HG03066 (cell line): ENCODE measurements at regions not wholly inside any gene's neighbourhood (a gene's known extent, or its start where the extent isn't known, plus 50 kb on each side); places are given as distances from the start of the nearest gene placed in this dataset.
"Not testable (repeated sequence)": the region's sequence is repeated elsewhere in the genome, so short reads cannot be mapped to it uniquely, and the experiment has no call there.

Experiments
- ATAC-seq: cut with Tn5 transposase; IDR thresholded peaks from one replicate; pipeline ENCODE4 v1.9.1; 2021; ENCODE audit warnings: low read depth; ENCODE audit not compliant: unreplicated experiment

DNA sequence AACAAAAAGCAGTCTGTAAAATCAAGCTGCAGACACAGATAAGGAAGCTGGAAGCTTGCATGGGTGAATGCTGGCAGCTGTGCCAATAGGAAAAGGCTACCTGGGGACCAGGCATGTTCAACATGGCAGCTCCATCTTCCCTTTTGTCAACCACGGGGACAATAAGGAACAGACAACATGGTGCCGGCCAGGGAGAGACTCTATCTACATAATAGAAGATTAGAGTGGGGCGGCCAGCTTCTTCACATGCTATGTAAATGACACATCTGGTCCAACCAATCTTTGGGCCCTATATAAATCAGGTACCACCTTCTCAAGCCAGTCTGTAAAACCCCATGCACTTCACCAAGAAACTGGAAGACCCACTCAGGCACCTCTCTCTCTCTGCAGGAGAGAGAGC is 157.6 kb downstream of the SUDS3 start:
- no peak for ATAC-seq

DNA sequence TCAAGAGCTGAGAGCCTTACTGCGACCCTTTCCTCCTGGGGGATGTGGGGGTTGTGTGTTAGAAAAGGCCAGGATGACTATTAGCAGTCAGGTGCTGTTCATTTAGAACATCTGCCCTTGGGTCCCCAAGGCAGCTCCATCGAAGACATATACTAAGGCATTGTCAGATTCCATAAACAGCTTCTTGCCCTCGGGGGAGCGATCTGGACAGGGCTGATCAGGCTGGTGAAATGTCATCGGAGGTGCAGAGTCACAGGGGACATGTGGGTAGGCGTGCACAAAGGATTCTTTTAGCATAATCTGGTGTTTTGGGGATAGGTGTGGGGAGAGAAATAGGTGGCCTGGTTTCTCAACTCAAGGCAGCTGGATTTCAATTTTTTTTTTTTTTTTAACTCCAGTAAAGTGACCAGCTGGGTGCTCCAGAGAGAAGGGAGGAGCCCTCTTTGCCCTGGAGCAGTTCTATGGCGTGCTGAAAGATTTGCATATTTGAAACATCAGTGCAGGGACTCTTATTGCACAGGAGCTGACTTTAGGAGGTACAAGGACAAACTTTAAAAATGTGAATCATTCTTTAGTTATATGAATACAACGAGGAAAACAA is 160.1 kb downstream of the SUDS3 start:
- ATAC-seq = no peak

DNA sequence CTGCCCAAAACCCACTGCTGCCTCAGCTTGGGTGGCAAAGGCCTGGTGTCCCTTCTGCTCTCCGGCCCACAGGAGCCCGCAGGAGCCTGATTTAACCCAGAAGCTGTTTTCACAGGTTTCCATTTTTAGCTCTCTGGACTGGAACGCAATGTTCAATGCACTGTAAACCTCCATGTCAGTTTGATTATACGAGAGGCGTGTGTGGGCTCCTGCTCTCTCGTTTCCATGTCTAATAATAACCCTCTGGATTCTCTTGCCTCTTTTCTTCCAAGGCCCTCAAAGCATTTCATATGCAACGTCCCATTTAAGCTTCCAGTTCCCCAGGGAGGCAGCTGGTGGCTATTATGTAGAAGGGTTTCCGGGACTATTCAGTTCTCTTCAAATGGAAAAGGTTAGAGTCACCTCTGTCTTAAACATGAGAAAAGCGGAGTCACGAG is 161.1 kb downstream of the SUDS3 start:
- ATAC-seq = no peak

DNA sequence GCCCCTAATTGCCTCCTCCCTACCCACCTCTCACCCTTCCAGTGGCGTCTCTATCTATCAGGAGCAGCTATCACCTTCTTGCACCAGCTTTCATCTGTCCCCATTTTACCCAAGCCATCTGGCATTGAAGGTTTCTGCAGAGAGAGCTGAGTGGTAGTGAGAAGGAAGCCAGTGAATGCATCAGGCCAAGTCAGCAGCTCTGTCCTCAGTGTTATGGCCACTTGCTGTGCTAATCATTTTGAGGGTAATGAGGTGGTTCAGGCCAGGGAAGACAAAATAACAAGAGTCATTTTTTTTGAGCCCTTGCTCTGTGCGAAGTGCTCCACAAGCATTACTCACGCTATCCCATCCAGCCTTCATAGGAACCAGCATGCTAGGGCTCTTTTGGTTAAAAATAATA is 164.7 kb downstream of the SUDS3 start:
- no peak for ATAC-seq

DNA sequence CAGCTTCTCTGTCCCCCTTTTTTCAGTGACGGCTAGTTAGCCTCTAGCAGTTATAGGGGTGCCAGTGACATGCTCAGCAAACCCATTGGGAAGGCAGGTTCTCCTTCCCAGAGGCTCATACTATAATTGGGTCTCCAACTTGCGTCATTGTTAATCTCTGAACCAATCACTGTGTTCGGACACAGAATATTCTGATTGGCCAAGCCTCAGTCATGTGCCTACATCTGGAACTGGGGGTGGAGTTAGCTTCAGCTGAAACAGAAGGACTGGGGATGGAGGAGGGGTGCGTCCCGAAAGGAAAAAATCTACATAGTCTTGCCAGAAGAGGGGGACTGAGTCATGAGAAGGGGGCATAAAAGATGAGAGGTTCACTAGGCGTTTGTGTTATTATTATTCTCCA is 165.6 kb downstream of the SUDS3 start:
- ATAC-seq = no peak

DNA sequence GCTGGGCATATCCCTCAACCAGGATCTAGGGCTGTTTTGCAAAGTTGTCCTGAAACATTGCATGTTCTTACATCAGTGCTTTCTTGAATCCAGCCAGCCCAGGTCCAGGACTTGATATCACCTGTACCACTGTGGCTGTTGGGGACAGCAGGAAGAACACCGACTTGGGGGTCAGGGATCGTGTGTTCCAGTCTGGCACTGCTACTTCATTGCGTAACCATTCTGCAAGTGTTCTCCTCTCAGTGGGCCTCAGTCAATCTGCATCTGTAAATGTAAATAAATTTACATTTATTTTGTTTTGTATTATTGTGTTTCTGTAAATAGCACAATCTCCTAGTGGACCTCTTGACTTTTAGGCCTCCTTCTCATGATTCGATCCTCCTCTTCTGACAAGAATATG is 167.3 kb downstream of the SUDS3 start:
- no peak for ATAC-seq

DNA sequence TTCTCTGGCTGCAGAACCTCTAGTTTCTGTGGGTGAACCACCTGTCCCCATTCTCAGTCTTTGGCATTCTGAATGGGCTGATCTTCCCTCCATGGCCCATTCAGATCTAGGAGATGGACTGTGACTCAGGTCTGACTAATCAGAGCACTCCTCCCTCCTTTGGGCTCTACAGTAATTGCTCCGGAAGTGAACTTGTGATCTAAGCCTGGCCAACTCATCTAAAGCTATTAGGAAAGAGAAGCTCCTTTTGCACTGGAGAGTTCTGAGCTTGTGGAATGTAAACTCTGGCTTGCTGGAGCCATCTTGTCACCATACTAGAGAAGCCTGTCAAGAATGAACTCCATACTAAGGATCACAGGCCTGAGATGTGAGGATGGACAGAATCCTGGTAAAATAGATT is 168.2 kb downstream of the SUDS3 start:
- no peak for ATAC-seq

DNA sequence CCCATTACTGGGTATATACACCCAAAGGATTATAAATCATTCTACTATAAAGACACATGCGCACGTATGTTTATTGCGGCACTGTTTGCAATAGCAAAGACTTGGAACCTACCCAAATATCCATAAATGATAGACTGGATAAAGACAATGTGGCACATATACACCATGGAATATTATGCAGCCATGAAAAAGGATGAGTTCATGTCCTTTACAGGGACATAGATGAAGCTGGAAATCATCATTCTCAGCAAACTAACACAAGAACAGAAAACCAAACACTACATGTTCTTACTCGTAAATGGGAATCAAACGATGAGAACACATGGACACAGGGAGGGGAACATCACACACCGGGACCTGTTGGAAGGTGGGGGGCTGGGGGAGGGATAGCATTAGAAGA is 171.3 kb downstream of the SUDS3 start:
- not testable (repeated sequence) for ATAC-seq

DNA sequence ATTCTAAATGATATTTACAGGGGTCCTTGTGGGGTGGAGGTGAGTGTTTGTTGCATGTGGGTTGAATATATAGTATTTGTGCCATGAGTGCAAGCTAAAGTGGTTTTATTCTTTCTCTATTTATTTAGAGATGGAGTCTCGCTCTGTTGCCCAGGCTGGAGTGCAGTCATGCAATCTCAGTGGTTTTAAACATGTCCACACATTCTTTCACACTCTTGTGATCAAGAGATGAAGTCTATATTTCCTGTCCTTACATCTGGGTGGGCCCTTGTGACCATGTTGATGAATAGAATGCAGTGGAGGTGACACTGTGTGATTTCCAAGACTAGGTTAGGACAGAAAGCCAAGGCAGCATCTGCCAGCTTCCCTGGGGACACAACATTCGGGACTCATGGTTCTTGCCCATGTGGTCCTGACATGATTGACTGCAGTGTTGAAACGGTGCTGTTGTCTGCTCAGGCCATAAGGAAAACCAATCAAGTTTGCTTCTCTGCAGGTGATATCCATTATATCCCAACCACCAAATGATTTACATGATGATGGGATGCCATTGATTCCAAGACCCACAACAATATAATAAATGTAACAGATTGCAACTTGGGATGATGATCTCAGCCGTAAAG is 172.6 kb downstream of the SUDS3 start:
- no peak for ATAC-seq

DNA sequence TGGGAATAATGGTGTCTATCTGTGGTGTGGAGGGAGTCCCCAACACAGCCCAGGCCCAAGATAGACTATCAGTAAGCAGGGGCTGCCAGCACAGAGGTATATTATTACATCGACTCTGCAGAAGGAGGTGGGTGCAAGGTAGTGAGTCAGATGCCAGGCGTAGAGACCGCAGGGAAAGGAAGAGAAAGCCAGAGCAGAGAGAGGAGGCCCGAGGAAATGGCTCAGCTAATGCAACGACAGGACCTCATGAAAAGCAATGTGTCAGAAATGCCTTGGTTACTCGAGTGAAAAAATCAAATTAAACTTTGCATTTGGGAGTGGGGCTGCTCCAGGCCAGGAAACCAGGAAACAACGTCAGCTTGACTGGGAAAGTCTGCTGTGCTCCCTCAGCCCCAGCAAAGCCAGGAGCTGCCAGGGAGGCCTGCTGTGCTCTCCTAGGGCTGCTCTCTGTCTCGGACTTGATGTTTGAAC is 173.2 kb downstream of the SUDS3 start:
- no peak for ATAC-seq

DNA sequence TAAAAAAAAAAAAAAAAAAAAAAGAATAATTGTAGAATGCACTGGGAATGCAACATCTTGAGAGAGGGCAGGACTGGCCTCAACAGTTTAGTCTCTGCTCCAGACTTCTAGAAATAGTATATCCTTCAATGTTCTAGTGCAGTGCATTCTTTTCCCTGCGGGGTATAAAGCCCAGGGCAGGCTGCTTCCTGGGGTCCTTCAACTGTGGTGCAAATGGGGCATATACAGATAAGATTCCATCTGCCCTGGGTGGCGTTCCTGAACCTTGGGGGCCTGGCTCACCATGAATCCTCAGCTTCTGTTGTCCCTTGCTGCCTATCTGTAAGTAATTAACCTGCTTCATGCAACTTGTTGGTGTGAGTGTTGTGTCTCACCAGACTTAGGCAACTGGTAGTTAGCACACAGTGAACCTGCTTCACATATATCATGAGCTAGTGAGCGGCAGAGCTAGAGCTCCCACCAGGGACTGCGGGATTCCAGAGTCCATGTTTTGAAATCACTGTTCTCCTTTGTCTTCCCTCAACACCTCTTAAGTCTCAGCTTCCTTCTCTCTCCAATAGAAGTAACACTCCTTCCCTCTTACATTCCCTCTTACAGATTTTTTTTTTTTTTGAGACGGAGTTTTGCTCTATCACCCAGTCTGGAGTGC is 177.6 kb downstream of the SUDS3 start:
- ATAC-seq = no peak

DNA sequence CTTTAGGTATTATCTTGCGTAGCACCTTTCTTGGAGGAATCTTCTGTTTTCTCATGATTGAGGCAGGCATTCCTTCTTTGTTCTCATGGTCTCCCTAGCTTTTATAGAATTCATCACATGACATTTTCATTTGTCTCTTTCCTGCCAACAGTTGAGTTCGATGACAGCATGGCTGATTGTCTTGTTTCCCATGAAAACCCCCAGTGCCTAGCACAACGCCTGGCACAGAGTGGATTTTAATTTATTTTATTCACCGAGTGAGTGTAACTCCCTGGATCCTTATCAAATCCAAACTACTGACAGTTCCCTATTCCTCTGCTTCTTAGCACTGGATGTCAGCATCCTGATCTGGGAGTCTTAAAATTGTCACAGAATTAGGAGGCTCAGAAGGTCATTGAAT is 182.6 kb downstream of the SUDS3 start:
- ATAC-seq = no peak

DNA sequence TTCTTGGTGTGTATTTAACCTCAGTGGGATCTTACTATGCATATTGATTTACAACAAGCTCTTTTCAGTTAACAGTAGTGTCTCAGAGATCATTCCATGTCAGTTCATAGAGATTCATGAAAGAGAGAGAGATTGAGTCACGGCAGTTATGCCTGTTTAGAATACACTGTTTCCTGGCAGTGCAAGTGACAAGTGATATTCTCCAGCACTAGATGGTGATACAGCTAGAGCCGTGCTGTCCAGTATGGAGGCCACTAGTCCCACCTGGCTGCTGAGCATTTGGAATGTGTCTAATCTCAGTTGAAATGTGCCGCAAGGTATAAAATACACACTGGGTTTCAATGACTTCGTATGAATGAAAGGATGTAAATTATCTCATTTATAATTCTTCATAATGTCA is 184.4 kb downstream of the SUDS3 start:
- ATAC-seq = no peak

DNA sequence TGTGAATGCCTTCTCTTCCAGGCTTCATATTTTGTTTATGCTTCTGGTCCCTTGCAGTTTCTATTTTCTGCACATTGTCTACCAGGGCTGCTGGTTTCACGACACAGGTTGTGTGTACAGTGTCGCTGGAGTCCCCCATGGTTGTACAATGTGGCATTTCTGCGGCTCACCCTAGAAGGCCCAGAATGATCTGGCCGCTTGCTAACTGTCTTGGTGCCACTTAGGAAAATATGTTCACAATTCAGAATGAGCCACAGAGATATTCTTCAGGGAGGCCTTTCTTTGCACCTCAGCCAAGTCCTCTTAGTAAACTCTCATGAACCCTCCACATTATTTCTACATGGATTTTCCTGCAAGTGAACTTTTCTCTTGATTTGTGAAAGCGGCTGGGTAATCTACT is 195.4 kb downstream of the SUDS3 start:
- ATAC-seq = no peak

DNA sequence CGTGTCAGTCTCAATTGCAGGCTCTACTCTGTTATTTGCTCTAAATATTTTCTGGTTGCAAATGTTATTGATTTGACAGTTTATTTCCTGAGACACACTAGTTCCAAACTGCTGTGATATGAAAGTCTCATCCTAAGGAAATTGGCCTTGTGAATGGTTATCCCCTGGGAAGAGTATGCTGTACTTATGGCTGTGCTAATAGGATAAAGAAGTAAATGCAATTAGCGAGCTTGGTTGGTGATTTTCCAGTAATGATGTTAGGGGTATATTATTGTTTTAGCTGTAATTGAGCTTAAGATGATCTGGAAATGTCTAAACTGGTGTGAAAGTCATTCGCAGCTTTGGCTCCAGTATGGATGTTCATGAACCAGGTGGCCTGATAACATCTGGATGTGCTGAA is 197.9 kb downstream of the SUDS3 start:
- ATAC-seq = no peak

DNA sequence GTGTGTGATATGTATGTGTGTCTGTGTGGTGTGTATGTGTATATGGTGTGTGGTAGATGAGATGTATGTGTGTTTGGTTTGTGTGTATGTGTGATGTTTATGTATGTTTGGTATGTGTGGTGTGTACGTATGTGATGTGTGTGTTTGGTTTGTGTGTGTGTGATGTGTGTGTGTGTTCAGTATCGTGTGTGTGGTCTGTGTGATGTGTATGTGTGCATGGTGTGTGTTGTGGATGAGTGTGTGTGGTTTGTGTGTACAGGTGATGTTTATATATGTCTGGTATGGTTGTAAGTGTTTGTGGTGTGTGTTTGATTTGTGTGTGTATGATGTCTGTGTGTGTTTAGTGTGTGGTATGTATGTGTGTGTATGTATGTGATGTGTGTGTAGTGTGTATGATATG is 199.4 kb downstream of the SUDS3 start:
- ATAC-seq = no peak

DNA sequence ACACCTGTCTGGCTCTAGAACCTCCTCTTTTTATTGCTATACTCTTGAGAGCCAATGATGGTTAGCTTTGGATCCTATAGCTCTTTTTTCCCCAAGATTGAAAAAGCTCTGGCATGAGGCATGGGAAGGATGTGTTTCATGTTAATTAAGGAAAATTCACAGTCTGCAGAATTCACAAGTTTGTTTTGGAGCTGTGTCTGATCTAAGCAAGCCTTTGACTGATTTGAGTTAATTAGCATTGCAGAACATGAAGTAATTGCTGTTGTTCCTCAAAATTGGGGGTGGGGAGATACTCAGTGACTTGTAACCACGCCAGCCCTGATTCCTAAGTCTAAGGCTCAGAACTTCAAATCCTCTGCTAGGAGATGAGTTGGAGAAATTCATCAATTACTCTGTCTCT is 205.0 kb downstream of the SUDS3 start:
- no peak for ATAC-seq

DNA sequence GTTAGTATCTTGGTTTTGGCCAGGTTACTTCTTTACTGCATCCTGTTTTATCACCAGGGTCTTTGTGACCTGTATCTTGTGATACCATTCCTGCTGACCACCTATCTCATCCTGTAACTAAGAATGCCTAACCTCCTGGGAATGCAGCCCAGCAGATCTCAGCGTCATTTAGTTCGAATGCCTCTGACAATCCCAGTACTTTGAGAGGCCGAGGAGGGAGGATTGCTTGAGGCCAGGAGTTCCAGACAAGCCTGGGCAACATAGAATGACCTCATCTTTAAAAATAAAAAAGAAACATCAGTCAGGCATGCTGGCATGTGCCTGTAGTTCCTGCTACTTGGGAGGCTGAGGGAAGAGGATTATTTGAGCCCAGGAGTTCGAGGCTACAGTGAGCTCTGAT is 206.5 kb downstream of the SUDS3 start:
- no peak for ATAC-seq

DNA sequence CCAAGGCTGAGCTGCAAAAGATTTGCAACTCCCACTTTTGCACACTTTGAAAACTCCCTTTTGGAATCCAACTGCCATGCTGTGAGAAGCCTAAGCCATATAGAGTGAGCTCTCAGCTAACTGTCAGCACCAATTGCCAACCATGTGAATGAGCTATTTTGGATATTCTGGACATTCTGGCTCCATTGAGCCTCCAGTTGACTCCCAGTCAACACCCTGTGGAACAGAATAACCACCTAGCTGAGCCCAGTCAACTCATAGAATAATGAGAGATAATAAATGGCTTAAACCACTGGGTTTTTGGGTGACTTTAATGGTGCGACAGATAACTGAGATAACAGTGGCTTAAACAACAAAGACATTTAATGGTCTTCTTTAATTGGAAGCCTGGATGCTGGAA is 210.1 kb downstream of the SUDS3 start:
- no peak for ATAC-seq

DNA sequence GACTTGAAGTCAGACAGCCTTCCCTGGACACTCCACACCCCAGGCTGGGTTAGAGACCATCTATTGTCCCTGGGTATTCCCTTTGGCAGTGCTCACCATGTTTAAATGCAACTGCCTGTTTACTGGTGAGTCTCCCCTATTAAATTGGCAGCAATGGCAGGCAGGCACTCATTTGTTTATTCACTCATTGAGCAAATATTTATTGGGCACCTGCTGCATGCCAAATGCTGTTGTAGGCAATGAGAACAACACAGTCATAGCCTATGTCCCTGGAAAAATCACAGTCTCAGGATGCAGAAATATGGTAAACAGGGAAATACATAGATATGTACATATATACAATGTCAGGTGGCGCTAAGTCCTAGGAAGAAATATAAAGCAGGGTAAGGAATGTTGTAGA is 212.8 kb downstream of the SUDS3 start:
- ATAC-seq = no peak

DNA sequence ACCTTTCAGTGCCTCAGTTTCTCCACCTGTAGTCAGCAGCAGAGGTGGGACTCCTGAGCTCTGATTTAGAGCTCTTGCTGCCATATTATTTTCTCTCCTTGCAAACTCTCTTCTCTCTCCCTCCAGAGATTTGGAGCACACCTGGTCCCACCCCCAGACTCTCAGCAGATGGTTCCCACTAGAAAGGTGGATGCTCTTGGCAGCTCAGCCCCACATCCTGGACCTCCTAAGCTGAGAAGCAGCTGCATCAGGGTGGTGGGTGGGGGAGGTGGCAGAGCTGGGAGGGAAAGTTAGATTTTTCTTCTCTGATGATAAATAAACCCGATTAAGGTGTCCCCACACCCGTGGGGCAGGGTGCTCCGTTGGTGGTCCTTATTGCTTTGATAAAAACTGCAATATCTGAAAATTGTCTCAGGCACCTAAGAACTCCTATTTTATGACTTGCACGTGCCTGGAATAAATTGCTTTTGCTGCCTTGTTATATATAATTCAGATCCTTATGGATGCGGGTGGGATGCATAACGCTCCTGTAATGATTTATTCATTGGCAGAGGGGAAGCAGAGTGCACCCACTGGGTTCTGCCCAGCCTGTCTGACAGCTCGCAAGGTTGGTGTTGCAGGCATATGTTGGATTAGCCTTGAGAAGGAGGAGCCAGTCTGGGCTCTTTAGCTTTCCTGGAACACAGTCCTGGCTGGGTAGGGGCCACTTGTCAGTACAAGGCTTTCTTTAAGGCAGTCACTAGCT is 214.2 kb downstream of the SUDS3 start:
- ATAC-seq = no peak
